Cardiac muscle cell (in vitro differentiated cells and primary cell): ENCODE measurements at regions not wholly inside any gene's neighbourhood (a gene's known extent, or its start where the extent isn't known, plus 50 kb on each side); places are given as distances from the start of the nearest gene placed in this dataset.

Experiments
- DNase-seq, 2 donors: peaks; one replicate each; pipeline versions ENCODE4 v3.0.0 to v3.0.0-alpha.2; 2010 to 2017; ENCODE audit warnings: low read depth in 1 of 2, low spot score in 1 of 2
- H3K27ac ChIP-seq: fragments of 200-600 bp; sonication (generic); 2 replicates; pipeline ENCODE4 v1.5.1; 2016
- H3K27me3 ChIP-seq: fragments of 200-600 bp; sonication (generic); 2 replicates; pipeline ENCODE4 v1.6.0; 2016; ENCODE audit warnings: control low read depth
- H3K36me3 ChIP-seq: fragments of 200-600 bp; sonication (generic); 2 replicates; pipeline ENCODE4 v1.5.1; 2016; ENCODE audit warnings: control low read depth
- H3K4me1 ChIP-seq: fragments of 200-600 bp; sonication (generic); 2 replicates; pipeline ENCODE4 v1.8.1; 2017; ENCODE audit warnings: low read depth, mild to moderate bottlenecking, mixed run types
- H3K4me3 ChIP-seq: fragments of 200-600 bp; sonication (generic); 2 replicates; pipeline ENCODE4 v1.5.1; 2016; ENCODE audit warnings: mild to moderate bottlenecking
- H3K9me3 ChIP-seq: fragments of 200-600 bp; sonication (generic); 2 replicates; pipeline ENCODE4 v1.5.1; 2017; ENCODE audit warnings: low read depth, mild to moderate bottlenecking, control low read depth
- TF ChIP-seq, protein P1 (sequence below): IDR thresholded peaks from 2 replicates; pipeline ENCODE4 v1.5.1; 2012; ENCODE audit warnings: low read depth, mild to moderate bottlenecking, low read length

DNA sequence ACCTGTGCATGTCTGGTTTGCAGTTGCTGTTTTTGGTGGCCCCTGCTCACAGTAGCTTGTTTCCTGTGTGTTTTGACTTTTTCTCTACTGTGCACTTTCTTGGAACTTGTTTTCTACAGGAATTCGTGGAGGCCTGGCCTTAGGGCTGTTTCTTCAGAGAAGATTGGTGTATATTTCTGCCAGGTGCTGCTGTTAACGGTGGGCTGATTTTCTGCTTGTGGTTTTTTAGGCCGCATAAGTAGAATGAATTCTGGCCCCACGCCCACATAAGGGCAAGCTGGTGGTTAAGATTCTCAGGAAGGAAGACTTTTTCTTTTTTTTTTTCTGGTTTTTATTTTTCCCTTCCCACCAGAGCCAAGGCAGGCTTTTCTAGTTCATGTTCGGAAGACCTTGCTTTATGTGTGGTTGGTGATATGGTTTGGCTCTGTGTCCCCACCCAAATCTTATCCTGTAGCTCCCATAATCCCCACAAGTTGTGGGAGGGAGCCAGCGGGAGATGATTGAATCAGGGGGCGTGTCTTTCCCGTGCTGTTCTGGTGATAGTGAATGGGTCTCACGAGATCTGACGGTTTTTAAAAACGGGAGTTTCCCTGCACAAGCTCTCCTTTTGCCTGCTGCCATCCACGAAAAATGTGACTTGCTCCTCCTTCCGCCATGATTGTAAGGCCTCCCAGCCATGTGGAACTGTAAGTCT, 71.5 kb upstream of the DISP3 start:
- Histone ChIP-seq H3K27me3 (no peaks in the 10 kb centered on the region), H3K4me3 (no peak overlapping the region), H3K4me1 (peaks cover 3% of the 10 kb centered on the region), H3K9me3 (no peaks in the 10 kb centered on the region), H3K36me3 (no peaks in the 10 kb centered on the region), H3K27ac (no peak overlapping the region)
- TF ChIP-seq, protein P1, sequence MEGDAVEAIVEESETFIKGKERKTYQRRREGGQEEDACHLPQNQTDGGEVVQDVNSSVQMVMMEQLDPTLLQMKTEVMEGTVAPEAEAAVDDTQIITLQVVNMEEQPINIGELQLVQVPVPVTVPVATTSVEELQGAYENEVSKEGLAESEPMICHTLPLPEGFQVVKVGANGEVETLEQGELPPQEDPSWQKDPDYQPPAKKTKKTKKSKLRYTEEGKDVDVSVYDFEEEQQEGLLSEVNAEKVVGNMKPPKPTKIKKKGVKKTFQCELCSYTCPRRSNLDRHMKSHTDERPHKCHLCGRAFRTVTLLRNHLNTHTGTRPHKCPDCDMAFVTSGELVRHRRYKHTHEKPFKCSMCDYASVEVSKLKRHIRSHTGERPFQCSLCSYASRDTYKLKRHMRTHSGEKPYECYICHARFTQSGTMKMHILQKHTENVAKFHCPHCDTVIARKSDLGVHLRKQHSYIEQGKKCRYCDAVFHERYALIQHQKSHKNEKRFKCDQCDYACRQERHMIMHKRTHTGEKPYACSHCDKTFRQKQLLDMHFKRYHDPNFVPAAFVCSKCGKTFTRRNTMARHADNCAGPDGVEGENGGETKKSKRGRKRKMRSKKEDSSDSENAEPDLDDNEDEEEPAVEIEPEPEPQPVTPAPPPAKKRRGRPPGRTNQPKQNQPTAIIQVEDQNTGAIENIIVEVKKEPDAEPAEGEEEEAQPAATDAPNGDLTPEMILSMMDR = no peak
- DNase-seq = no peak

DNA sequence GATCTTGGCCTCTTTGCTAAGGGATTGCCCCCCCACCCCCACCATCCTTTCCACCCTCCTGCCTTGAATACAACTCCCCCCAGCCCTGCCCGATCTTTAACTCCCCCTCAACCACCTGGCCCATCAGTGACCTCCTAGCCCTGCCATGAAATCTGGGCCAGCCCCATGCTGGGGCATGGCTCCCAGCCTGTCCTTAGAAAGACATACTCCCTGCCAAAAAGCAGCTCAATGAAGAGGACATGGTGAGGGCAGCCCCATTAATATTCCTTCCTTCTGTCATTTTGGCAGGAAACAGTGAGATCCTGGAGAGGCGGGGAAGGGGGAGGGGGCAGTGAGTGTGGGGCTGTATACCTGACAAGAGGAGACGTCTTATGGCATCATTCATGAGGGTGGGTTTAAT, 66.8 kb upstream of the DISP3 start:
- Histone ChIP-seq H3K4me3 (no peak overlapping the region), H3K27ac (no peak overlapping the region), H3K27me3 (no peaks in the 10 kb centered on the region), H3K36me3 (no peaks in the 10 kb centered on the region), H3K9me3 (no peaks in the 10 kb centered on the region), H3K4me1 (peaks cover 3% of the 10 kb centered on the region)
- TF ChIP-seq, protein P1 = no peak
- DNase-seq = no peak

DNA sequence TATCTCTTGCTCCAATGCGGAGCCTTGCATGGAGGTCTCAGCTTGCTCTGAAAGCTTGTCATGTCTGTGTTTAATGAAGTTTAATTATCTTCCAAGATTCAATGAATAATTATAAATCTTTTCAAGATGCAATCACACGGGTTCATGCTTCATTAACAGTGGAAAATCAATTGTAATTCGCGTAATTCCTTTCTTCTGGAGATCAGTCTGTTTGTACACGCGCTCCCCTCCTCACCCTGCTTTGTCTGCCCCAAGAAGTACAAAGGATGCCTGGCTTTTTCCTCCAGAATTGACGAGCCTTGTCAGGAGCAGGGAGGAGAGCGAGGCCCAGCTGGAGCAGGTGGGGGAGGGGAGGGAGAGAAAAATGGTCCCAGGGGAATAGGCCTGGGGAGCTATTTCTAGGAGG, 65.0 kb upstream of the DISP3 start:
- Histone ChIP-seq H3K36me3 (no peaks in the 10 kb centered on the region), H3K27ac (no peak overlapping the region), H3K9me3 (no peaks in the 10 kb centered on the region), H3K4me3 (no peak overlapping the region), H3K27me3 (no peaks in the 10 kb centered on the region), H3K4me1 (peaks cover 3% of the 10 kb centered on the region)
- DNase-seq = peak in 1 of 2 donors; percentile 24
- TF ChIP-seq, protein P1 = no peak

DNA sequence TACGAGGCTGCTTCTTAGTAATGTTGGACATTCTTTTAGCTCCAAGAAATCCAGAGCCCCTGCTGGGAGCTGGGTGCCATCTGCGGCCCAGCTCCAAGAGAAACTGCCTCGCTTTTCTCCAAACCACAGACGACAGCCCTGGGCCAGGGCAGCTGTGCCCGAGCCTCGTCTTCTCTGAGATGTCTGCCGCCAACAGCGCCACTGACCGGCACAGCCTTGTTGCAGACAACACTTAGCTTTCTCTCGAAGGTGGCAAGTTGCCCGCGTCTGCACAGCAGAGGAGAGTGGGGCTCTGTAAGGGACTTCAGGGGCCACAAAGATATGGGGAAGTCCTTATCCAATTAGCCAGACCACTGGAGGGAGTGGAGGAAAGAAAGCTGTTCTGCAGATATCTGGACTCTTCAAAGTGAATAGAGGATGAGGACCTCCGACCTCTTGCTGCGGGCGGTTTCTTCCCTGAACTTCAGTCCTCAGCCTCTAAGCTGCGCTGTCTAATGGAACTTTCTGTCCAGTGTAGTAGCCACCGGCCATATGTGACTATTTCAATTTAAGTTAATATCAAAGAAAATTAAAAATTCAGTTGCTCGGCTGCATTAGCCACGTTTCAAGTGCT, 63.9 kb upstream of the DISP3 start:
- Histone ChIP-seq H3K27ac (no peak overlapping the region), H3K9me3 (no peaks in the 10 kb centered on the region), H3K4me3 (no peak overlapping the region), H3K4me1 (peaks cover under 1% of the 10 kb centered on the region), H3K27me3 (no peaks in the 10 kb centered on the region), H3K36me3 (no peaks in the 10 kb centered on the region)
- TF ChIP-seq, protein P1 = no peak
- DNase-seq = no peak

DNA sequence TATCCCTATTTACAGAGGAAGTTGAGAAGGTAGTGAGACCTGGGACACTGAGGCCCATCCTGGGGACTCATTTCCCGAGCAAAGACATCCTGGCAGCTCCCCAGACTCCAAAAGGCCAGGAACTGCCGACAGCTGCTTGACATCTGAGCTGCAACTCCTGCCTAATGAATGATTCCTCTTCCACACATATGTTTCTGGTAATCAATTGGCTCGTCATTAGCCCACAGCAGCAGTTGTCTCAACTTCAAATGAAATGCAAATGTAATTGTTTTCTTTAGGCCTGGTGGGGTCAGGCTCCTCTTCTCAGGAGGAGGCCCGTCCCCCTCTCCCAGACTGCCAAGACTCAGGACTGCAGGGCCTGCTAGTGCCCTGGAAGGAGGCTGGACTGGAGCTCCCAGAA, 61.8 kb upstream of the DISP3 start:
- Histone ChIP-seq H3K36me3 (no peaks in the 10 kb centered on the region), H3K9me3 (no peaks in the 10 kb centered on the region), H3K27me3 (no peaks in the 10 kb centered on the region), H3K27ac (no peak overlapping the region), H3K4me1 (no peaks in the 10 kb centered on the region), H3K4me3 (no peak overlapping the region)
- TF ChIP-seq, protein P1 = no peak
- DNase-seq = no peak
